OCI-LY3 (cell line): ENCODE measurements at regions not wholly inside any gene's neighbourhood (a gene's known extent, or its start where the extent isn't known, plus 50 kb on each side); places are given as distances from the start of the nearest gene placed in this dataset.
"Not testable (repeated sequence)": the region's sequence is repeated elsewhere in the genome, so short reads cannot be mapped to it uniquely, and the experiment has no call there.

Experiments used
- H2AFZ ChIP-seq: fragments of 200-600, 300-600 bp; shearing (Covaris generic); 2 replicates; pipeline ENCODE4 v1.6.0; 2014; ENCODE audit warnings: antibody characterized with exemption, low read depth, low read length
- H3K27ac ChIP-seq: fragments of 200-600, 300-600 bp; sonication (generic); 2 replicates; pipeline ENCODE4 v1.5.1; 2014; ENCODE audit warnings: mild to moderate bottlenecking, low read length, moderate library complexity, mixed read lengths
- H3K27me3 ChIP-seq: fragments of 200-600, 300-600 bp; sonication (generic); 2 replicates; pipeline ENCODE4 v1.6.1; 2014; ENCODE audit warnings: low read depth, low read length, mixed read lengths
- H3K36me3 ChIP-seq: fragments of 200-600, 300-600 bp; sonication (generic); replicated peaks from 2 replicates; pipeline ENCODE3; 2014; ENCODE audit warnings: low read depth, low read length, mixed read lengths
- H3K4me1 ChIP-seq: fragments of 300-600, 200-600 bp; sonication (generic); 2 replicates; pipeline ENCODE4 v1.6.1; 2014; ENCODE audit warnings: low read length, mixed read lengths
- H3K4me2 ChIP-seq: fragments of 200-600, 300-600 bp; sonication (generic); 2 replicates; pipeline ENCODE4 v1.6.1; 2014; ENCODE audit warnings: low read length, mixed read lengths
- H3K4me3 ChIP-seq: fragments of 300-600, 200-600 bp; sonication (generic); 2 replicates; pipeline ENCODE4 v1.5.1; 2014; ENCODE audit warnings: antibody characterized with exemption, mild to moderate bottlenecking, low read length, moderate library complexity
- H3K79me2 ChIP-seq: fragments of 300-600, 200-600 bp; shearing (Covaris generic); 2 replicates; pipeline ENCODE4 v1.6.1; 2014; ENCODE audit warnings: mild to moderate bottlenecking, low read length, mixed read lengths
- H3K9ac ChIP-seq: fragments of 300-600, 200-600 bp; shearing (Covaris generic); 2 replicates; pipeline ENCODE4 v1.6.0; 2014; ENCODE audit warnings: mild to moderate bottlenecking, low read length, moderate library complexity
- H3K9me3 ChIP-seq: fragments of 200-600, 300-600 bp; shearing (Covaris generic); 2 replicates; pipeline ENCODE4 v1.6.1; 2014; ENCODE audit warnings: low read length, mixed read lengths; ENCODE audit not compliant: insufficient read depth
- H4K20me1 ChIP-seq: fragments of 200-600, 300-600 bp; sonication (generic); 2 replicates; pipeline ENCODE4 v1.6.1; 2016; ENCODE audit warnings: low read length, mixed read lengths; ENCODE audit not compliant: insufficient read depth
- CTCF ChIP-seq: fragments of 200-600, 300-600 bp; sonication (generic); IDR thresholded peaks from 2 replicates; pipeline ENCODE4 v1.5.1; 2014; ENCODE audit warnings: antibody characterized with exemption, low read length, low read depth
- EZH2phosphoT487 ChIP-seq: fragments of 200-600 bp; shearing (Covaris generic); IDR thresholded peaks from 2 replicates; pipeline ENCODE4 v1.6.1; 2018; ENCODE audit warnings: antibody characterized with exemption, mixed run types, low read depth

GRCh38 chr20:29430531-29430930, 1826.9 kb upstream of the DEFB115 start:
- H3K27me3 ChIP-seq: no peaks in the 10 kb centered on the region
- no peaks in the 10 kb centered on the region for H3K79me2 ChIP-seq
- H3K36me3 ChIP-seq: no peaks in the 10 kb centered on the region
- no peak overlapping the region for H2AFZ ChIP-seq
- TF ChIP-seq CTCF: no peak
- TF ChIP-seq EZH2phosphoT487: no peak
- no peaks in the 10 kb centered on the region for H3K4me1 ChIP-seq
- no peaks in the 10 kb centered on the region for H4K20me1 ChIP-seq
- H3K9ac ChIP-seq: no peak overlapping the region
- H3K27ac ChIP-seq: no peak overlapping the region
- H3K4me2 ChIP-seq: no peak overlapping the region
- H3K9me3 ChIP-seq: no peaks in the 10 kb centered on the region
- H3K4me3 ChIP-seq: no peak overlapping the region

- not testable (repeated sequence) for H3K36me3 ChIP-seq, H3K4me3 ChIP-seq, H3K9ac ChIP-seq, H3K4me1 ChIP-seq, H4K20me1 ChIP-seq, H3K79me2 ChIP-seq, H3K27me3 ChIP-seq, H3K4me2 ChIP-seq, H2AFZ ChIP-seq, H3K9me3 ChIP-seq, H3K27ac ChIP-seq
Observed at GRCh38 chr20:29440721-29441120, 1816.7 kb upstream of the DEFB115 start.

- not testable (repeated sequence) for H3K36me3 ChIP-seq, H3K79me2 ChIP-seq, H3K4me1 ChIP-seq, H4K20me1 ChIP-seq, H3K9me3 ChIP-seq, H3K27me3 ChIP-seq
- Histone ChIP-seq H3K27ac (peak overlapping the region; percentile 62), H3K4me3 (peak overlapping the region; percentile 62), H2AFZ (peak overlapping the region; percentile 43; the same call in 1 of the 2 replicates), H3K9ac (peak overlapping the region; percentile 53), H3K4me2 (peak overlapping the region; percentile 63)
- TF ChIP-seq CTCF: peak; percentile 81
Observed at GRCh38 chr20:29443206-29443781, 1814.2 kb upstream of the DEFB115 start.

DNA sequence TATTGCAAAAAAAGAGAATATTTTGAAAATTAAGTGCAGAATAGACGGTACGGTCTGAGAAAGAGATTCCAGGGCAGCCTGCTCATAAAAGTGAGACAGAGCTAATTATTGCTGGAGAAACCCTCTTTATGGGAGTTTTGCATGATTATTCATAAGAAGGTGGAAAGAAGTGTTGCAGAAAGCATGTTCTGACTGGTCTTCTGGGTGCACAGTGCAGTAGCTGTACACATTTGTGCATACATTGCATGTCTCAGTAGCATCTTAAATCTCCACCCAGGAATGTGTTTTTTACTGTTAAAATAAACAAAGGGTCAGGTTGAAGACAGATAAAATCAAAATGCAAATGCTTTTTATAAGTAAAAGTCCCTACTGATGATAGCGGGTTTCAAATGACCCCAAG, 1813.6 kb upstream of the DEFB115 start:
- H3K4me2 ChIP-seq: peak overlapping the region; percentile 63
- no peaks in the 10 kb centered on the region for H3K79me2 ChIP-seq
- H3K9ac ChIP-seq: peak overlapping the region; percentile 53
- no peaks in the 10 kb centered on the region for H3K27me3 ChIP-seq
- TF ChIP-seq EZH2phosphoT487 (no peak), CTCF (no peak)
- peaks cover 8% of the 10 kb centered on the region; the same call in 1 of the 2 replicates for H3K4me1 ChIP-seq
- H3K27ac ChIP-seq: peak overlapping the region; percentile 62
- H3K36me3 ChIP-seq: no peaks in the 10 kb centered on the region
- H3K4me3 ChIP-seq: peak overlapping the region; percentile 62
- H2AFZ ChIP-seq: no peak overlapping the region
- H4K20me1 ChIP-seq: no peaks in the 10 kb centered on the region
- 0 out of 2 replicates have a peak, but pooled peaks cover 2% of the 10 kb centered on the region for H3K9me3 ChIP-seq

DNA sequence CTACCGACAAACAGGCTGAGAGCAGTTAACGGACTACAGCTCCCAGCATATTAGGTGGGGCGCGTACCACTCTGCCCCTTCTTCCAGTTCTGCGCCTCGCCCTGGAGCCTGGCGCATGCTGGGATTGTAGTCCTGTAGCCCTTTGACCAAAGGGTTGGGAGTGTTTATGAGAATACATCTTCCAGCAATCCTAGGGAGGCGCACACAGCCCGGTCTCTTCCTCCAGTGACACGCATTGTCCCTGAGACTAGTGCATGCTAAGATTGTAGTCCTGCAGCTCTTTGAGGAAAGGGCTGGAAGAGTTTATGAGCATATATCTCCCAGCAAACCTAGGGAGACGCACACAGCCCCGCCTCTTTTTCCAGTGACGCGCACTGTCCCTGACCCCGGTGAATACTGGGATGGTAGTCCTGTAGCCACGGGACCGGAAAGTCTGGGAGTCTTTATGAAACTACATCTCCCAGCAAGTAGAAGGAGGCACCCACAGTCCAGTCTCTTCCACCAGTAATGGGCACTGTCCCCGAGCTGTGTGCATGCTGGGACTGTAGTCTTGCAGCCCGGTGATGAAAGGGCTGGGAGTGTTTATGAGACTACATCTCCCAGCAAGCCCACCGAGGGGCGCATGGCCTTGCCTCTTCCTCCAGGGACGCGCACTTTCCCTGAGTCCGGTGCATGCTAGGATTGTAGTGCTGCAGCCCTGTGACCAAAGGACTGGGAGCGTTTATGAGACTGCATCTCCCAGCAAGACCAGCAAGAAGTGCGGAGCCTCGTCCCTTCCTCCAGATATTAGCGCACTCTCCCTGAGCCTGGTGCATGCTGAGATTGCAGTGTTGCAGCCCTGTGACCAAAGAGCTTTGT, 1812.2 kb upstream of the DEFB115 start:
- Histone ChIP-seq H3K27ac (0 out of 2 replicates have a peak overlapping the region, but pooled peaks have one; percentile 22), H3K4me3 (peak overlapping the region; percentile 47; the same call in 1 of the 2 replicates), H3K4me2 (peak overlapping the region; percentile 36)
- H3K4me1 ChIP-seq, H3K79me2 ChIP-seq, H4K20me1 ChIP-seq, H3K36me3 ChIP-seq, H3K9me3 ChIP-seq, H3K27me3 ChIP-seq, H3K9ac ChIP-seq, H2AFZ ChIP-seq: not testable (repeated sequence)

DNA sequence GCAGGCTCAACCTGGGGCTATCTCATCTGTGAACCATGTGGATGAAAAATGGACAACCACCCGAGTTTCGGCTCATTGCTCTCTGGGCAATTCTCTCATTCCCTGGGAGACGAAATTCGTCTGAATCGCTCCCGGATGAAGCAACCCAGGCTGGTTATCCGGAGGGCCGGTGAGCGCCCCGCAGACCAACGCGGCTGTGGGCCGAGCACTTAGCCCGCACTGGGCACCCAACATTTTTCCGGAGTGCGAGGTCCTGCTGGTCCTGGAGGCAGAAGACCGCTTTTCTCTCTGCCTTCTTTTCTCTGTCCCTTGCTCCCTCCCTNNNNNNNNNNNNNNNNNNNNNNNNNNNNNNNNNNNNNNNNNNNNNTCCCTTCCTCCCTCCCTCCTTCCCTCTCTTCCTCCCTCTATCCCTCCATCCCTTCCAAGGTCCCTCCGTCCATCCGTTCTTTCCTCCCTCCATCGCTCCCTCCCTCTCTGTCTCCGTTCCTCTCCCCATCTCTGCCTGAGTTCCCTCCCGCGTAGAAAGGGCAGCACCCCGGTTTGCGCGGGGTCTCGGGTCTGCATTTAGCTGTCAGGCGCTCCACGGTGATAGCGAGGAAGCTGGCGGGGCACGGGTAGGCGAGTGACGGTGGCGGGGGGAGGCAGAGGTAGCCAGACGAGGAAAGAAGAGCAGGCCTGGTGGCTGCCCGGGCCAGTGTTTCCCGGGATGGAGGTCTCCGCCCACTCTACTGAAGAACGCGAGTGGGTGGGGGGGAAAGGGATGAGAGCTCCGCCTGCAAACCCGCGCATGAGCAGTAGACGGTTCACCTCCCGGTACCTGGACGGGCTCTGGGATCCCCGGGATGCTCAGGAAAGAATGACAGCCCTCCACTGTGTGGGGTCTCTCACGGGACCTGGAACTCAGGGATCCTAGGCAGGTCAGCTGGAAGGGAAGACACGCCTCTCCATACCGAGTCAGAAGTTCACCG, 1809.7 kb upstream of the DEFB115 start:
- H3K9me3 ChIP-seq, H2AFZ ChIP-seq, H3K4me3 ChIP-seq, H4K20me1 ChIP-seq, H3K4me2 ChIP-seq, H3K27ac ChIP-seq, H3K27me3 ChIP-seq, H3K79me2 ChIP-seq, H3K36me3 ChIP-seq, H3K9ac ChIP-seq, H3K4me1 ChIP-seq: not testable (repeated sequence)
